WTC11 (cell line): ENCODE measurements at regions not wholly inside any gene's neighbourhood (a gene's known extent, or its start where the extent isn't known, plus 50 kb on each side); places are given as distances from the start of the nearest gene placed in this dataset.

Experiments used
- ATAC-seq: fragments of 200-7000 bp; cut with Tn5 transposase; 2 replicates; pipeline ENCODE4 v1.10.0; 2021; ENCODE audit warnings: mild to moderate bottlenecking, moderate library complexity
- CTCF ChIA-PET: fragments of 300-600 bp; sonication (Branson Sonifier 250); formaldehyde crosslinking; loops from one replicate; lab custom pipeline; 2021; ENCODE audit warnings: antibody characterized with exemption; lab: Charles Lee
- POLR2A ChIA-PET: fragments of 350-600 bp; sonication (Branson Sonifier 250); formaldehyde crosslinking; loops from one replicate; lab custom pipeline; 2021; ENCODE audit warnings: antibody characterized with exemption; lab: Charles Lee
- DNase-seq: peaks from one replicate; pipeline ENCODE4 v3.0.0; 2021; ENCODE audit warnings: low spot score
- H3K27ac Mint-ChIP-seq: 2 replicates; pipeline ENCODE4 v1.8.0; 2021; ENCODE audit warnings: mixed read lengths
- H3K27me3 Mint-ChIP-seq: 2 replicates; pipeline ENCODE4 v1.8.0; 2021; ENCODE audit warnings: low read depth, mild to moderate bottlenecking, moderate library complexity, mixed read lengths
- H3K36me3 Mint-ChIP-seq: 2 replicates; pipeline ENCODE4 v1.8.0; 2021; ENCODE audit warnings: mixed read lengths
- H3K4me1 Mint-ChIP-seq: 2 replicates; pipeline ENCODE4 v1.8.0; 2022; ENCODE audit warnings: mixed read lengths
- H3K4me3 Mint-ChIP-seq: 2 replicates; pipeline ENCODE4 v1.8.0; 2021; ENCODE audit warnings: mild to moderate bottlenecking, moderate library complexity, mixed read lengths
- H3K9me3 Mint-ChIP-seq: 2 replicates; pipeline ENCODE4 v1.8.0; 2021; ENCODE audit warnings: mixed read lengths
- ATF3 ChIP-seq: sonication (generic); formaldehyde crosslinking; conservative IDR thresholded peaks from 2 replicates; pipeline ENCODE4 v1.8.1; 2022; ENCODE audit warnings: mild to moderate bottlenecking, missing genetic modification reagents
- CBFB ChIP-seq: sonication (generic); formaldehyde crosslinking; IDR thresholded peaks from 2 replicates; pipeline ENCODE4 v1.8.1; 2022; ENCODE audit warnings: mild to moderate bottlenecking, low read depth, missing genetic modification reagents
- CREM ChIP-seq: sonication (generic); formaldehyde crosslinking; IDR thresholded peaks from 2 replicates; pipeline ENCODE4 v1.8.1; 2022; ENCODE audit warnings: mild to moderate bottlenecking, missing genetic modification reagents, moderate library complexity
- EMX1 ChIP-seq: fragments of 250-450 bp; sonication (Bioruptor Pico); IDR thresholded peaks from 2 replicates; pipeline ENCODE4 v1.8.0; 2021; ENCODE audit warnings: mild to moderate bottlenecking
- ETV6 ChIP-seq: sonication (generic); formaldehyde crosslinking; IDR thresholded peaks from 2 replicates; pipeline ENCODE4 v1.8.1; 2022; ENCODE audit warnings: mild to moderate bottlenecking, missing genetic modification reagents
- JUN ChIP-seq: sonication (generic); formaldehyde crosslinking; IDR thresholded peaks from 2 replicates; pipeline ENCODE4 v1.8.0; 2023; ENCODE audit warnings: mild to moderate bottlenecking, missing genetic modification reagents
- MAX ChIP-seq: sonication (generic); formaldehyde crosslinking; IDR thresholded peaks from 2 replicates; pipeline ENCODE4 v1.8.0; 2022; ENCODE audit warnings: mild to moderate bottlenecking, missing genetic modification reagents
- NR3C1 ChIP-seq: sonication (generic); formaldehyde crosslinking; conservative IDR thresholded peaks from 2 replicates; pipeline ENCODE4 v1.8.1; 2023; ENCODE audit warnings: low read depth, mild to moderate bottlenecking, missing genetic modification reagents
- PREB ChIP-seq: sonication (generic); formaldehyde crosslinking; IDR thresholded peaks from 2 replicates; pipeline ENCODE4 v1.8.1; 2022; ENCODE audit warnings: mild to moderate bottlenecking, missing genetic modification reagents, moderate library complexity, borderline replicate concordance
- SP1 ChIP-seq: sonication (generic); formaldehyde crosslinking; conservative IDR thresholded peaks from 2 replicates; pipeline ENCODE4 v1.8.1; 2022; ENCODE audit warnings: missing genetic modification reagents
- TCF7 ChIP-seq: sonication (generic); formaldehyde crosslinking; IDR thresholded peaks from 2 replicates; pipeline ENCODE4 v1.8.0; 2022; ENCODE audit warnings: mild to moderate bottlenecking, low read depth, missing genetic modification reagents, moderate library complexity
- TEAD4 ChIP-seq: sonication (generic); formaldehyde crosslinking; IDR thresholded peaks from 2 replicates; pipeline ENCODE4 v1.8.0; 2022; ENCODE audit warnings: mild to moderate bottlenecking, missing genetic modification reagents
- USF2 ChIP-seq: sonication (generic); formaldehyde crosslinking; IDR thresholded peaks from 2 replicates; pipeline ENCODE4 v1.8.1; 2023; ENCODE audit warnings: mild to moderate bottlenecking, missing genetic modification reagents, moderate library complexity
- ZBTB43 ChIP-seq: sonication (generic); formaldehyde crosslinking; IDR thresholded peaks from 2 replicates; pipeline ENCODE4 v1.8.1; 2023; ENCODE audit warnings: mild to moderate bottlenecking, missing genetic modification reagents
- ZMAT4 ChIP-seq: fragments of 250-450 bp; sonication (Bioruptor Pico); IDR thresholded peaks from 2 replicates; pipeline ENCODE4 v1.9.0; 2021; ENCODE audit warnings: mild to moderate bottlenecking
- ZNF281 ChIP-seq: sonication (generic); formaldehyde crosslinking; IDR thresholded peaks from 2 replicates; pipeline ENCODE4 v1.8.0; 2023; ENCODE audit warnings: mild to moderate bottlenecking, missing genetic modification reagents
- ZNF416 ChIP-seq: fragments of 250-450 bp; sonication (Bioruptor Pico); IDR thresholded peaks from 2 replicates; pipeline ENCODE4 v1.9.0; 2021; ENCODE audit warnings: mild to moderate bottlenecking, inconsistent platforms
- ZNF532 ChIP-seq: fragments of 250-450 bp; sonication (Bioruptor Pico); IDR thresholded peaks from 2 replicates; pipeline ENCODE4 v1.9.0; 2021; ENCODE audit warnings: mild to moderate bottlenecking, borderline replicate concordance
- ZNF671 ChIP-seq: fragments of 250-450 bp; sonication (Bioruptor Pico); IDR thresholded peaks from 2 replicates; pipeline ENCODE4 v1.8.0; 2021; ENCODE audit warnings: mild to moderate bottlenecking

GRCh38 chr21:14616380-14617039 is 70.4 kb upstream of the SAMSN1 start:
- H3K4me1 Mint-ChIP-seq: peaks cover 82% of the 10 kb centered on the region
- POLR2A ChIA-PET: no interaction called here
- ATAC-seq: peak; percentile 60
- no peaks in the 10 kb centered on the region for H3K27me3 Mint-ChIP-seq
- peaks cover 24% of the 10 kb centered on the region for H3K36me3 Mint-ChIP-seq
- peak overlapping the region; percentile 96 for H3K27ac Mint-ChIP-seq
- TF ChIP-seq CBFB (CRISPR knock-in tag): no peak
- no peak for TF ChIP-seq PREB (CRISPR knock-in tag)
- TF ChIP-seq ZMAT4 (CRISPR knock-in tag): peak; percentile 88; the same call in 1 of the 2 replicates
- no peak for TF ChIP-seq TCF7 (CRISPR knock-in tag)
- TF ChIP-seq SP1 (CRISPR knock-in tag): no peak
- TF ChIP-seq ZBTB43 (CRISPR knock-in tag): peak; percentile 89; the same call in 1 of the 2 replicates
- no peak for TF ChIP-seq ZNF416 (CRISPR knock-in tag)
- TF ChIP-seq, all 79 proteins: peak for 2
- H3K4me3 Mint-ChIP-seq: peak overlapping the region; percentile 49
- CTCF ChIA-PET: no interaction called here
- DNase-seq: no peak
- H3K9me3 Mint-ChIP-seq: peaks cover 18% of the 10 kb centered on the region

GRCh38 chr21:14615359-14615974 is 69.4 kb upstream of the SAMSN1 start:
- peaks cover 86% of the 10 kb centered on the region for H3K4me1 Mint-ChIP-seq
- ATAC-seq (no peak), DNase-seq (no peak)
- ChIA-PET CTCF (no interaction called here), POLR2A (no interaction called here)
- H3K9me3 Mint-ChIP-seq: peaks cover 22% of the 10 kb centered on the region
- H3K27ac Mint-ChIP-seq: peak overlapping the region; percentile 97
- H3K27me3 Mint-ChIP-seq: no peaks in the 10 kb centered on the region
- no peak for TF ChIP-seq ZNF281 (CRISPR knock-in tag)
- TF ChIP-seq EMX1 (CRISPR knock-in tag): no peak
- no peak for TF ChIP-seq TEAD4 (CRISPR knock-in tag)
- peak overlapping the region; percentile 18; the same call in 1 of the 2 replicates for H3K4me3 Mint-ChIP-seq
- peaks cover 26% of the 10 kb centered on the region for H3K36me3 Mint-ChIP-seq

GRCh38 chr21:14614287-14614686 is 68.2 kb upstream of the SAMSN1 start:
- DNase-seq (no peak), ATAC-seq (no peak)
- H3K9me3 Mint-ChIP-seq: peaks cover 25% of the 10 kb centered on the region
- H3K27me3 Mint-ChIP-seq: no peaks in the 10 kb centered on the region
- H3K4me1 Mint-ChIP-seq: peaks cover 76% of the 10 kb centered on the region
- H3K36me3 Mint-ChIP-seq: peaks cover 26% of the 10 kb centered on the region
- peak overlapping the region; percentile 1; the same call in 1 of the 2 replicates for H3K4me3 Mint-ChIP-seq
- POLR2A ChIA-PET: no interaction called here
- CTCF ChIA-PET: no interaction called here
- H3K27ac Mint-ChIP-seq: peak overlapping the region; percentile 83
- TF ChIP-seq ZNF532 (CRISPR knock-in tag) (no peak), NR3C1 (CRISPR knock-in tag) (no peak), JUN (CRISPR knock-in tag) (no peak), ZNF416 (CRISPR knock-in tag) (no peak), ETV6 (no peak), CBFB (CRISPR knock-in tag) (no peak), MAX (CRISPR knock-in tag) (no peak), ATF3 (CRISPR knock-in tag) (no peak), ZNF671 (CRISPR knock-in tag) (no peak), CREM (CRISPR knock-in tag) (no peak), SP1 (CRISPR knock-in tag) (no peak), USF2 (CRISPR knock-in tag) (no peak)
